ENCODE measurements at regions not wholly inside any gene's neighbourhood (a gene's known extent, or its start where the extent isn't known, plus 50 kb on each side); places are given as distances from the start of the nearest gene placed in this dataset.

DNA sequence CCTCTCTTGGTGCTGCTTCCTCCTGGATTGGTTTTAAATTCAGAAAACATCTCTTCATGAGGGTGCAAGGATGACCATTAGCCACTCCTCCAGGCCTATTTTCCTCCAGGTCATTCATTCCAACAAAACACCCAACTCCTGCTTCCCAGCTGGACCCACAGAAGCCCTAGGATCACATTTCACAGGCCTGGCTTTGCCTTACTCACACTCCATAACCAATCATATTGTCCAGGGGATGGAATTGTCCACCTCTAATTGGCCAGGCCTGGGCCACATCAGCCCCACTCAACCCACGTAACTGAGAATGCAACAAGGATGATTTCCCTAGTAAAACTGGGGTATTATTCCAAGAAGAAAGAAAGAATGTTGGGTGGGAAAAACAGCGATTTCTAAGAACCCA lies 616.7 kb upstream of the SUCLG2 start:
- no peak for TF ChIP-seq CTCF (IDR thresholded peaks at IDR 0.05; ENCODE audit: low read length)
- no peak for TF ChIP-seq EZH2 (IDR thresholded peaks at IDR 0.05; ENCODE audit: borderline replicate concordance, low read length)

Measured in OCI-LY1 (cell line).